GM19463 (cell line): ENCODE measurements at regions not wholly inside any gene's neighbourhood (a gene's known extent, or its start where the extent isn't known, plus 50 kb on each side); places are given as distances from the start of the nearest gene placed in this dataset.

ENCODE experiments used
- ATAC-seq: cut with Tn5 transposase; IDR thresholded peaks from one replicate; pipeline ENCODE4 v1.9.1; 2021; ENCODE audit warnings: mild to moderate bottlenecking, moderate library complexity; ENCODE audit not compliant: unreplicated experiment

- ATAC-seq = no peak
These were observed 154.4 kb downstream of the AXIN2 start for GRCh38 chr17:65407017-65407416.

GRCh38 chr17:65406552-65406951 lies 154.9 kb downstream of the AXIN2 start:
- no peak for ATAC-seq

- no peak for ATAC-seq
These were observed 155.9 kb downstream of the AXIN2 start for GRCh38 chr17:65405563-65405962.

GRCh38 chr17:65404761-65405160 lies 156.7 kb downstream of the AXIN2 start:
- ATAC-seq = no peak

- ATAC-seq = no peak
These were observed 157.8 kb downstream of the AXIN2 start for GRCh38 chr17:65403626-65404025.

- no peak for ATAC-seq
These were observed 158.6 kb downstream of the AXIN2 start for GRCh38 chr17:65402513-65403496.

GRCh38 chr17:65401561-65401960 lies 159.9 kb downstream of the AXIN2 start:
- ATAC-seq = no peak

GRCh38 chr17:65400701-65401100 lies 160.7 kb downstream of the AXIN2 start:
- ATAC-seq = no peak

- no peak for ATAC-seq
These were observed 163.2 kb downstream of the AXIN2 start for GRCh38 chr17:65398040-65398787.

- no peak for ATAC-seq
These were observed 165.5 kb downstream of the AXIN2 start for GRCh38 chr17:65395924-65396323.

- no peak for ATAC-seq
These were observed 166.5 kb downstream of the AXIN2 start for GRCh38 chr17:65394811-65395472.

GRCh38 chr17:65393514-65393913 lies 167.9 kb downstream of the AXIN2 start:
- no peak for ATAC-seq

- ATAC-seq = no peak
These were observed 171.5 kb downstream of the AXIN2 start for GRCh38 chr17:65389949-65390348.

GRCh38 chr17:65389426-65389825 lies 172.0 kb downstream of the AXIN2 start:
- no peak for ATAC-seq

- no peak for ATAC-seq
These were observed 172.5 kb downstream of the AXIN2 start for GRCh38 chr17:65388911-65389310.

GRCh38 chr17:65387322-65387721 lies 174.1 kb downstream of the AXIN2 start:
- no peak for ATAC-seq

GRCh38 chr17:65385726-65386125 lies 175.7 kb downstream of the AXIN2 start:
- no peak for ATAC-seq

- no peak for ATAC-seq
These were observed 176.4 kb downstream of the AXIN2 start for GRCh38 chr17:65385071-65385470.

GRCh38 chr17:65381152-65381551 lies 180.3 kb downstream of the AXIN2 start:
- ATAC-seq = no peak

- no peak for ATAC-seq
These were observed 186.5 kb downstream of the AXIN2 start for GRCh38 chr17:65374966-65375365.

- no peak for ATAC-seq
These were observed 189.7 kb downstream of the AXIN2 start for GRCh38 chr17:65371702-65372101.
